GM10266 (cell line): ENCODE measurements at regions not wholly inside any gene's neighbourhood (a gene's known extent, or its start where the extent isn't known, plus 50 kb on each side); places are given as distances from the start of the nearest gene placed in this dataset.

ENCODE experiments used
- DNase-seq: peaks from one replicate; pipeline ENCODE4 v3.0.0; 2012; ENCODE audit errors: extremely low spot score
- CTCF ChIP-seq: IDR thresholded peaks from 2 replicates; pipeline ENCODE4 v1.5.1; 2012; ENCODE audit warnings: mild to moderate bottlenecking, low read depth; ENCODE audit not compliant: control insufficient read depth, insufficient read depth; ENCODE audit errors: missing control alignments

GRCh38 chr12:77514511-77514910, 316.2 kb upstream of the NAV3 start:
- no peak for TF ChIP-seq CTCF
- no peak for DNase-seq

GRCh38 chr12:77510985-77511384, 319.7 kb upstream of the NAV3 start:
- DNase-seq, result no peak
- TF ChIP-seq CTCF, result no peak

GRCh38 chr12:77504466-77504865, 326.2 kb upstream of the NAV3 start:
- no peak for DNase-seq
- no peak for TF ChIP-seq CTCF

- TF ChIP-seq CTCF, result no peak
- no peak for DNase-seq
Observed at GRCh38 chr12:77500089-77500488, 330.6 kb upstream of the NAV3 start.

- no peak for TF ChIP-seq CTCF
- DNase-seq, result no peak
Observed at GRCh38 chr12:77497647-77498046, 333.0 kb upstream of the NAV3 start.

- no peak for TF ChIP-seq CTCF
- DNase-seq, result no peak
Observed at GRCh38 chr12:77496714-77497113, 334.0 kb upstream of the NAV3 start.

GRCh38 chr12:77494296-77494695, 336.4 kb upstream of the NAV3 start:
- no peak for TF ChIP-seq CTCF
- DNase-seq, result no peak
